Right lobe of liver (tissue), 6 donors: ENCODE measurements at regions not wholly inside any gene's neighbourhood (a gene's known extent, or its start where the extent isn't known, plus 50 kb on each side); places are given as distances from the start of the nearest gene placed in this dataset.
A peak's percentile ranks its signal among the peaks of the same experiment; 100 is the strongest.

ENCODE experiments used
- ATAC-seq, 4 donors: fragments of 200-7000 bp; cut with Tn5 transposase; one replicate each; pipeline ENCODE4 v1.9.1; 2020; ENCODE audit warnings: mild to moderate bottlenecking in 4 of 4, moderate library complexity in 4 of 4
- DNase-seq, 3 donors: peaks; one replicate each; pipeline ENCODE4 v3.0.0-alpha.2; 2020
- H3K27ac ChIP-seq, 3 donors: fragments of 200-600 bp; one replicate each; pipeline ENCODE4 v1.8.0; 2022
- H3K27me3 ChIP-seq, 2 donors: fragments of 200-600 bp; one replicate each; pipeline ENCODE4 v1.8.0; 2022
- H3K36me3 ChIP-seq, 4 donors: fragments of 200-600 bp; sonication (generic) in 1 of 4; one replicate each; pipeline versions ENCODE4 v1.5.1 to v1.8.0; 2017 to 2022; ENCODE audit warnings: control low read depth in 1 of 4
- H3K4me1 ChIP-seq, 4 donors: fragments of 200-600 bp; sonication (generic) in 1 of 4; one replicate each; pipeline versions ENCODE4 v1.5.1 to v1.8.0; 2017 to 2022; ENCODE audit warnings: control low read depth in 1 of 4
- H3K4me3 ChIP-seq, 3 donors: fragments of 200-600 bp; one replicate each; pipeline ENCODE4 v1.8.0; 2022
- H3K9me3 ChIP-seq, 4 donors: fragments of 200-600 bp; sonication (generic) in 1 of 4; one replicate each; pipeline versions ENCODE4 v1.5.1 to v1.8.0; 2017 to 2022; ENCODE audit warnings: control low read depth in 1 of 4
- CTCF ChIP-seq, 4 donors: fragments of 200-600 bp in 3 of 4; fragments of 450-650 bp in 1 of 4; IDR thresholded peaks; one replicate each; pipeline versions ENCODE4 v1.5.1 to v1.8.0; 2016 to 2022; ENCODE audit warnings: antibody characterized with exemption in 4 of 4, mild to moderate bottlenecking in 2 of 4
- POLR2A ChIP-seq: fragments of 450-650 bp; IDR thresholded peaks from one replicate; pipeline ENCODE4 v1.6.1; 2017; ENCODE audit warnings: antibody characterized with exemption, mild to moderate bottlenecking
- WGBS: methylation state at CpG from one replicate; pipeline ENCODE4 v1.1.6; 2018; ENCODE audit warnings: low coverage, low lambda C conversion rate; ENCODE audit not compliant: insufficient coverage; ENCODE audit errors: missing lambda C conversion rate; 5-methylcytosine and 5-hydroxymethylcytosine counted together
- intact Hi-C, 2 donors: fragments of 100-400 bp; cut with DNase I; formaldehyde crosslinking; loops; one replicate each; pipeline versions ENCODE4 v1.11.2 to v1.14.1; 2022
- donor health status: DM: no; HTN: yes; CAD: no.
- donor health status: DM: no; HTN: no; CAD: no.
- donor health status: DM: no; HTN: no; CAD: no.
- donor health status: DM: no; HTN: yes; CAD: no.
- donor health status: DM: no; HTN: yes; CAD: no.

- intact Hi-C loops: no loop called here
- DNase-seq: no peak
- ATAC-seq: peak in 2 of 4 donors; percentile 62 to 64
- H3K4me3 ChIP-seq: no peak overlapping the region
- 59% methylated on average over 4 of the region's 4 CpGs for WGBS
- H3K9me3 ChIP-seq: no peaks in the 10 kb centered on the region
- no peak for TF ChIP-seq POLR2A
- no peak for TF ChIP-seq CTCF (IDR thresholded peaks at IDR 0.05)
- H3K4me1 ChIP-seq: no peaks in the 10 kb centered on the region
- H3K36me3 ChIP-seq: no peaks in the 10 kb centered on the region
- no peaks in the 10 kb centered on the region for H3K27me3 ChIP-seq
- H3K27ac ChIP-seq: no peak overlapping the region
These were observed 182.6 kb upstream of the CD96 start for GRCh38 chr3:111359261-111360030.

- TF ChIP-seq POLR2A (no peak), CTCF (IDR thresholded peaks at IDR 0.05) (no peak)
These were observed 179.5 kb upstream of the CD96 start for GRCh38 chr3:111362381-111363009.

GRCh38 chr3:111366515-111366914 lies 175.5 kb upstream of the CD96 start:
- Histone ChIP-seq H3K4me3 (no peak overlapping the region), H3K36me3 (no peaks in the 10 kb centered on the region), H3K27me3 (no peaks in the 10 kb centered on the region), H3K9me3 (no peaks in the 10 kb centered on the region), H3K4me1 (no peaks in the 10 kb centered on the region), H3K27ac (no peak overlapping the region)
- intact Hi-C loops: no loop called here
- no peak for ATAC-seq
- no peak for TF ChIP-seq POLR2A
- TF ChIP-seq CTCF (IDR thresholded peaks at IDR 0.05): no peak
- 52% methylated on average over 4 of the region's 4 CpGs for WGBS
- no peak for DNase-seq

More at GRCh38 chr3:111362381-111363009, 179.5 kb upstream of the CD96 start:
- Histone ChIP-seq H3K4me3 (no peak overlapping the region), H3K4me1 (no peaks in the 10 kb centered on the region), H3K9me3 (no peaks in the 10 kb centered on the region), H3K36me3 (no peaks in the 10 kb centered on the region), H3K27ac (no peak overlapping the region), H3K27me3 (no peaks in the 10 kb centered on the region)
- 33% methylated on average over 1 of the region's 1 CpG for WGBS
- no peak for ATAC-seq
- no peak for DNase-seq
- intact Hi-C loops: no loop called here

- intact Hi-C loops: no loop called here
- WGBS: 88% methylated on average over 1 of the region's 1 CpG
- ATAC-seq (no peak), DNase-seq (no peak)
- H3K4me3 ChIP-seq: no peak overlapping the region
- no peaks in the 10 kb centered on the region for H3K27me3 ChIP-seq
- H3K9me3 ChIP-seq: peaks cover 0 to 4% (median 0%) of the 10 kb centered on the region in 4 donors
- no peak overlapping the region for H3K27ac ChIP-seq
- no peaks in the 10 kb centered on the region for H3K4me1 ChIP-seq
- TF ChIP-seq POLR2A (no peak), CTCF (IDR thresholded peaks at IDR 0.05) (no peak)
- H3K36me3 ChIP-seq: no peaks in the 10 kb centered on the region
These were observed 173.9 kb upstream of the CD96 start for GRCh38 chr3:111368056-111368455.
